ENCODE measurements at regions not wholly inside any gene's neighbourhood (a gene's known extent, or its start where the extent isn't known, plus 50 kb on each side); places are given as distances from the start of the nearest gene placed in this dataset.
"Not testable (repeated sequence)": the region's sequence is repeated elsewhere in the genome, so short reads cannot be mapped to it uniquely, and the experiment has no call there.

DNA sequence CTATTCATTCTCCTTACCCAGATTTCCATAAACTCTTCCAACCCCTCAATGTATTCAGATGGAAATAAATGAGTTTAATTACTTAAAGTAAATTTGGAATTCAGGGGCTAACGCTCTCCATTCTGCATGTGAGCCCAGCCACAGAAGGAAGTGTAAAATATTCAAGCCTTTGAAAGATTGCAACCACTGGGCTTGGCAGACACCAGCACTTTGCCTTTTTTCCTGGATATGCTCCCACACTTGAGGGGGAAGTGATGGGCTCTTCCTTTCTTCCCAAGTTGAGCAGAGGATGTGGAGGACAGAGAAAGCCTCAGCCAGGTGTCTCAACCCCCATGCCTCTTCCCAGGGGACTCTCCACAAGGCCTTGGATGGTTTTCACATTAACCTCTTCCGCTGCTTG lies 825.1 kb upstream of the EEF2KMT start:
- no peak for DNase-seq

DNA sequence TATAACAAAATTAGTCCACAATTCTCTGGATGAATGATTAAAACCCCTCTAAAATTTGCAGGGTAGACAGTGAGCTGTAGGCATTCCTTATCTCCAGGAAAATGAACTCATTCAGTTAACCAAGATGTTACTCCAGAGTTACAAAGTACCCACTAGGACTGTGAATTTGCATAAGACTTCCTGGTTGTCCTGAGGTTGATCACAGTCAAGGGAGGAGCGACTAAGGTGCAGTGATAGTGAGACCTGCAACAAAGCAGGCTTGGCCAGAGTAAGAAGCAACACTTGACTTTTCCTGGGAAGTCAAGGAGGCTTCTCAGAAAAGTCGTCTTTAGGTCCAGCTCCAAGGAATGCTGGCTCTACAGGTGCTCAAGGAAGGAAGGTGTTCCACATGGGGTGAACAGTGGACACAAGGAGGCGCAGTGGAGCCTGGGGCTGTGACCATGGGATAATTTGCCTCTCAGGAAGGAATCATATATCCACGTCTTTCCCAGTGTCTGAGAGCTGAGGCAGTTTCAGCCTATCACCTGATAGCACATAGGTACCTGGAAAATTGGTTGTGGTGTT lies 821.1 kb upstream of the EEF2KMT start:
- DNase-seq: no peak

DNA sequence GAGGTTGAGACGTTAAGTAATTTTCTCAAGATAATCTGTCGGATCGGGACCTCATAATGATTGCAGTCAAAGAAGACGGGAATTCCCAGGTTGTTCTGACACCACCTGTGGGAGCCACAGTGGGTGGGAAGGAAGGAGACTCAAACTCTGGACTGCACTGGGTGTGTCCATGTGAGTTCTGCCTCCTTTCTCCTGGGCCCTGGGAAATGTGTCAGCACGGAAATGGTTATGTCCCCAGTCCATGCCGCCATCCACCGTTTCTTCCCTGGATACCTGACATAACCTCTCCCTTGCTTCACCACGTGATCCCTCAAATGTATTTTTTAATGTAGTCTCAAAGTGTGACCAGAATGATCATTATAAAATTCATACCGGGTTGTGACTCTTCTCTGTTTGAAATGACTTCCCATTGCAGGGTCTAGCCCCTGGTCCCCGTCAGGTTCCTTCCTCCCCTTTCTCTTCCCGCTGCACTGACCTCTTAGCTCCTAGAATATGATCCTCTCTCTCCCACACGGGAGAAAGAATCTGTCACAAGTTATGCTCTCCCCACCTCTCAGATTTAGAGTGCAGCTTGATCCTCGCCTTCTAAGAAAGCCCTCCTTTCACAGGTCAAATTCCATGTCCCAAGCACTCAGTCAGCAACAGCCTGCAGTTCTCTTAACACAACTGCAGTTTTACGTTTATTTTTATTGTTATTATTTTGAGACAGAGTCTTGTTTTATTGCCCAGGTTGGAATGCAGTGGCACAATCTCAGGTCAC lies 820.0 kb upstream of the EEF2KMT start:
- no peak for DNase-seq

DNA sequence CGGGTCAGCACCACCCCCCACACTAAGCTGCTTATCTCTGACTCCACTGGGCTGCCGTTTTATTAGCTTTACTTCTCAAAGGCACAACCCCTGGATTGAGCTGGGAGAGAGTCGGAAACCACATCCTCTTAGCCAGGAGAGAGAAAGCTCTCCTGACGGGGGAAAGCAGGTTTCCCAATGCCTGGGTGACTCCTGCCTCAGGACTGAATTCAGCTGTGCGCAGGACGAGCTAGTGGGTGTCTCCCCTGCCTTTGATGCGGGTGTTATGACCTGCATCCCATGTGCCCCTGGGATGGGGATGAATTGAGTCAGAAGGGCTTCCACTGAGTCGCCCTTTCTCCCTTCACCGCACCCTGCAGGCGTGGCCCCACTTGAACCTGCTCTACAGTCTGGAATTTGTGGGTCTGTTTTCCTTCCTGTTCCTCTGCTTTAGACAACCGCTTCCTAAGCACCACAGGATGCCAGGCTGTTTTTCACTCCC lies 819.2 kb upstream of the EEF2KMT start:
- no peak for DNase-seq

DNA sequence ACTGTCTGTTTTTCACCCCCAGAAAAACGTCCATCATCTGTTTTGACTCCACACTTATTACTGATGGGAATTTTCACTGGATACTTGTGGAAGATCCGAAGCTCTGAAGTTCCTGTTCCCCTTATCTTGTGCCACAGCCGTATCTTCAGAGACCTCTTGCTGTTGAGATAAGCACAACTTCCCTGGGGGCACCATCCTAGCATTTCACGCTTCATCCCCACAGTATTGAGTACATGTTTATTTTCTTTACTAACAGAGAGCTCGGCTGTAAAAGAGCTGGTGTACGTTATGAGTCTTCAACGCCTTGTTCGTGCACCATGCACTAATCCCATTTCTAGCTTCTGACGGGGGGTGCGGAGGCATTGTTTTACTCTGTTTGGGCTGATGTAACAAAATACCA lies 813.6 kb upstream of the EEF2KMT start:
- DNase-seq: no peak

DNA sequence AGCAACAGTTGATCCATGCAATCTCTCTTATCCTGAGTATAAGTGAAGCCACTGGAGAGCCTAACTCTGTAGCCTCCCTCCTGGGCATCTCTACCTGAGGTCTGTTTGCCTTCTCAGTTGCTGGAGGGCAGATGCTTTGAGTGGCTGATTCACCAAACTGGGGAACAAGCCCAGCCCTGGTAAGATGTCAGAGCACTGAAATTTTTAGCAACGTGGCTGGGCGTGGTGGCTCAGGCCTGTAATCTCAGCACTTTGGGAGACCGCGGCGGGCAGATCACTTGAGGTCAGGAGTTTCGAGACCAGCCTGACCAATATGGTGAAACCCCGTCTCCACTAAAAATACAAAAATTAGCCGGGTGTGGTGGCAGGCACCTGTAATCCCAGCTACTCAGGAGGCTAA lies 812.0 kb upstream of the EEF2KMT start:
- not testable (repeated sequence) for DNase-seq

DNA sequence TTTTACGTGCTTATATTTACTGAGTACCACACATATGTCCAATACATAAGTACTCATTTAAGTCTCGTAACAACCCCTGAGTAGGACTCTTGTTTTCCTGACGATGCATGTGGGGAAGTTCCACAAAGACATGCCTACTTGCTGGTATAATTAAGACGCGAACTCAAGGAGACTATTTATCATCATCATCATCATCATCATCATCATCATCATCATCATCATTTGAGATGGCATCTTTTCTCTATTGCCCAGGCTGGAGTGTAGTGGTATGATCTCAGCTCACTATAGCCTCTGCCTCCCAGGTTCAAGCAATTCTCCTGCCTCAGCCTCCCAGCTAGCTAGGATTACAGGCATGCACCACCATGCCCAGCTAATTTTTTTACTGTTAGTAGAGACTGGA lies 809.9 kb upstream of the EEF2KMT start:
- DNase-seq: no peak

DNA sequence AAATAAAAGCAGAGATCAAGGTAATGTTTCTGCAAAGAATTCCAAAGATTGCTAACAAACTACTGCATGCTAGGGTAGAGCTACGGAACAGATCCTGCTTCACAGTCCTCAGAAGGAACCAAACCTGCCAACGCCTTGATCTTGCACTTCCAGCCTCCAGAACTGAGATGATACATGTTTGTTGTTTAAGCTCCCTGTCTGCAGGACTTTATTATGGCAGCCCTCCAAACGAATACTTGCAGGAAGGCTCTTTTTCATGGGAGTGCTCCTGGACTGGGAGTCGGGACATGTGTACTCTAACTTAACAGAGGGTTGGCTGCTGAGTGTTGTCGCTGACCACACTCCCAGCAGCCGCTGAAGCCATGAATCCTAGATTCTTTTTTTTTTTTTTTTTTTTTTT lies 808.8 kb upstream of the EEF2KMT start:
- DNase-seq: no peak

DNA sequence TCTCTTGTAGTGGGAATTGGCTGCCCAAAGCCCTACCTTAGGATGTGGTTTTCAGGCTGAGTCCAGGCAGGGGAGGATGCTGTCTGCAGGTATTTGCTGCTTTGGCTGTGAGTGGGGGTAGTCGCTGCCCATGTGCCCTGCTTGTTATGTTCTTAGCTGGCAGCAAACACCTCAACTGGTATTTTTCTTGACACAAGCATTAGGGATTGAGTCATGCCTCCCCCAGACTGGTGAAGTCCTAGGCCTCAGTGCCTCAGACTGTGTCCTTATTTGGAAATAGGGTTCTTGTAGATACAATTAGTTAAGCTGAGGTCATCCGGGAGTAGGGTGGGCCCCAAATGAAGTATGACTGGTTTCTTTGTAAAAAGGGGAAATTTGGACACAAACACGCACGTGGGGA lies 808.3 kb upstream of the EEF2KMT start:
- DNase-seq: no peak

DNA sequence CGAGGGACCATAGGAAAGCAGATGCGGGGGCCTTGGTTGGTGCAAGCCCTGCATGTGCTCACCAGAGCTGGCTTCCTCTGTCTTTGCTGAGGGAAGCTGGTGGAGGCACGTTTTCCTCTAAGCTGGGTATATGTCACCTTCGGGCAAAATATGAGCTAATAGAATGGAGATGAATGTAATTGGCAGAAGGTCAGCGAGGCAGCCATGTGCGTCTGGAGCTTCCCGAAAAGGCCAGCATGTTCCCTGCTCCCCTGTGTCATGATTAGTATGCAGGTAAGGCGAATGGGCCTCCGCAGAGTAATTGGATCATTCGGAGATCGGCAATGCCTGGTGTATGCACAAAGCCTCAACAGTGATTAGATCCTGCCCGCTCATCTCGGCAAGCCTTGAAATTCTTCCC lies 806.2 kb upstream of the EEF2KMT start:
- no peak for DNase-seq

DNA sequence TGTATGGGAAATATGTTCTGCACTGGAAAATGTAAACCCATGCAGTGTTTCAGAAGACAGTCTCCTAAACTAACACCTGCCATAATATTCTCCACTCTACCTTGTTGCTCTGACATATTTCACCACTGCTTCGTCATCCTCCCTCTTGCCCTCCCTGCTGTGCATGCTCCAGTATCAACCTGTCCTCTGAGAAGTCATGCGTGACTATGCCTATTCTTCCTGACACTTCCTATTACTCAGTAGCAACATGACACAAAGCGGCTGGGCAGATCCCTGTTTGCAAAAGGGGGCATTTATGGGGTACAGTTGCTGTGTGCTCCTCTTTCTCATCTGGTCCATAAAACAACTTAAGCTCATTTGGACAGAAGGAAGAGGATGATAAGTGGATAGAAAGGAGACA lies 805.6 kb upstream of the EEF2KMT start:
- DNase-seq: no peak

DNA sequence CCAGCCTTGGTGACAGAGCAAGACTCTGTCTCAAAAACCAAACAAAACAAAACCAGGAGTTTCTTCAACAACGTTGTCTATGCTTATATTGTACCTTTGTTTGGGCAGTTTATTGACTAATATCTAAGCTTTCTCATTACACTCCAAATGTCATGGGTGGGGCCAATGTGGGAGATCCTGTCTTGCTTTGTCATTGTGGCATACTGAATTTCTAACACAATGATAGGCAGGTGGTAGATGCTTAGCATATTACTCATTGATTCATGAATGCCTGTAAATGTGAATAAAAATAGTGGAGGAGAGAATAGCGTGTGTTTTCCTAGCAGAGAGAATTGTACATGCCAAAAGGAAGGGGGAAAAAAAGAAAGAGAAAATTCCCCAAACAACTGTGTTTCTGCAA lies 802.5 kb upstream of the EEF2KMT start:
- DNase-seq: no peak

DNA sequence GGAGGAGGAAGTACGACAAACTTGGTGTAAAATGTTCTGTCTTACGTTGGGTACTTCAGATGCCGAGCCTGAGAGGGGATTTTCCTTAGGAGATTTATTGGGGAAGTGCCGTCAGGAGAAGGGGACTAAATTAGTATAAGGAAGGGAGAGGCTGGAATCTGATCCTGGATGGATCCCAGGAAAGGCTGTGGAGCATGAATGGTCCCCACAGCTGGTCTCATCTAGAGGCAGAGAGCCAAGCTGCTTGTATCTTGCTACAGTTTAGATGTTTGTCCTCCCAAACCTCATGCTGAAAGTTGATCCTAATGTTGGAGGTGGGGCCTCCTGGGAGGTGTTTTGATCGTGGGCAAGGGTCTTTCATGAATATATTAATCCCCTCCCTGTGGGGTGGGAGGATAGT lies 798.4 kb upstream of the EEF2KMT start:
- no peak for DNase-seq

DNA sequence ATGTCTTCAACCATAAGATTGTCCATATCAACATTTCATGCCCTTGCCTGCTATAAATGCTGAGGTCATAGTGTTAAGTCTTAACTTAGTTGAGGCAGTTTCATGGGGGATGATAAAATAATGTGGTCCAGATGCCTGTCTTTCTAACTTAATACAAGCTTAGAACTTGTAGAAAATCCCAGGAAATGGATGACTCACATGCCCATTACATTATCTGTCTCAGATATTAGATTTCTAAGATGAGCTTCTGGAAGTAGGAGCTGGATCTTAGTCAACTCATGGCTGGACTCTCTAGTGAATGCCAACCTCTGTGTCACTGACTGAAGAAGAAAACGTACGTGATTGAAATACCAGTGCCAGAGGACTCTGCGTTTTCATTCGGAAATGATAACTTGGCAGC lies 797.5 kb upstream of the EEF2KMT start:
- DNase-seq: no peak

DNA sequence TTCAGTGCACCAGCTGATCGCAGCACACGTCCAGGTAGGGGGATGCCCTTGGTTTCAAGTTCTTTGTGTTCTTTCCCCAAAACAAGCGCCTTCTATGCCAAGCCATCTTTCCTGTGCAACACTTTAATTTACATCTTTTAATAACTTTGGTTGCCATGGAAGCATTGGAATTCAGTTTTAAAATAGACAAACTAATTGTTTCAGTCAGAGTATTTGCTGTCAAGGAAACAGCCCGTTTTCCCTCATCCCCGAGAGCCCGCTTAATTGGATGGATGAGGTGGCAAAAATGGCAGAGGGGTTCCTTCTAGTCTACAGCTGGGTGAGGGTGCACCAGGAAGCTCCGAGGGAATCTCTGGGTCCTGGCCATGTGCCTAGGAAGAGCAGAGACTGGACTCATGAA lies 793.7 kb upstream of the EEF2KMT start:
- DNase-seq: no peak

DNA sequence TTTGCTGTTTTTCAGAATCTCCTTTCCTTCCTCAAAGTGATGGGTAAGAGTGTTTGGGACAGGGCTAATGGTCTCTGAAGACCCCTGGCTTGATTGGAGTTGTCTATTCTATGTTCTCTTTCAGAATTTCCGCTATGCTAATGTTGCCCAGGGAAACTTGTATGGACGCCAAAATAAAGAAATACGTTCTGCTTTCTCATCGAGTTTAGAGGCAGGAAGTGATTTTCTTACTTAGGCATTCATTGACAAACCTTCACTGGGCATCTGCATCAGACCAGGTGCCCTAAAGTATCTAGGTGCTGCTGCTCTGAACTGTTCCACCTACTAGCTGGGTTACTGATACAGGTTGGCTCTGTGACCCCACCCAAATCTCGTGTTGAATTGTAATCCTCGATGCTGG lies 787.9 kb upstream of the EEF2KMT start:
- DNase-seq: no peak

DNA sequence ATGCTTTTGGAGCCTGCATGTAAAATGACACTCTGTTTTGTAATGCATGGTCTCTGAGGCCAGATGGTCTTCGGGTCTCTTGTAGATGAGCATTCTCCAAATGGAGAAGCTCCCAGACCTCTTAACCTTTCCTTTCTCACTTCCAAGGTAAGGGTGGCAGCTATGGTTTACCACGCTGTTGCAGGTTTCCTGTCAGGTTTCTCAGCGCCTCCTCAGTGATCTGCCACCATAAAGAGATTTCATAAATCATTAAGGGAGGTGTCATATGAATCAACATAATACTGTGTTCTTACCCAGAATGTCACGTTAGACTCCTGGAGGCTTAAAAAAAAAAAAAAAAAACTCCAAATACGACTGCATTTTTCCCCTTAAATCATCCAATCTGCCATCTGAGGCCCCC lies 787.4 kb upstream of the EEF2KMT start:
- DNase-seq: no peak

DNA sequence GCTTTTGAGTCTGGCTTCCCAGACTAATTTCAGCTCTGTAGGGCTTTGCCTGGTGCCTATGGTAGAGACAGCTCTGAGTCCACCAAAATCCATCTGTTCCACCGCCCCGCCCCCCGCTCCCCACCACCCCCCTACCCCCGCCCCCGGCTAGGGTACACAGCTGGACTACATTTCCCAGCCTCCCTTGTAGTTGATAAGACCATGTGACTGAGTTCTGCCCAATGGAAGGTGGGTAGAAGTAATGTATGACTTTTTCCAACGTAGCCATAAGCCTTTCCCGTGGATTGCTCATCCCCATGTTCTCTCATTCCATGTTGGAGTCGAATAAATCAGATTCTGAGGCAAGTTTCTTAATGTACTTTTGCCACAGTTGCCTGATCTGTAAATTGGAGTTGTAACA lies 786.7 kb upstream of the EEF2KMT start:
- no peak for DNase-seq

DNA sequence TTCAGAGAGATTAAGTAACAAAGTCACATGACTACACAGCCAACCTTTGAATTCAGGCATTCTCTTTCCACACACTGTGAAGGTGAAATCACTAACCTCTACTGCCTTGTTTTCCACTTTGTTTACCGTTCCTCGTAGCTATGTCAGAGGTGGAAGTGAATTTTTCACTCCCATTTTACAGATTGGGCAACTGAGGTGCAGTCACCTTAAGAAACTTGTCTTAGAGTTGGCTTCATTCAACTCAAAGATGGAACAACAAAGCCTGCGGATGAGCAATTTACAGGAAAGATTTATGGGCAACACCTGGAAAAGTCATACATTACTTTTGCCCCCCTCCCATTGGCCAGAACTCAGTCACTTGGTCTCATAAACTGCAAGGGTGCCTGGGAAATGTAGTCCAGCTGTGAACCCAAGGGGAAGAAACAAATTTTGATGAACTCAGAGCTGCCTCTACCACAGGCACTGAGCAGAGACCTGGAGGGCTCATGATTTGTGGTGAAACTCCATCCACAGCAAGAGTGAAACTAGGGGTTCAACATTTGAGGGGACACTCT lies 784.6 kb upstream of the EEF2KMT start:
- no peak for DNase-seq

DNA sequence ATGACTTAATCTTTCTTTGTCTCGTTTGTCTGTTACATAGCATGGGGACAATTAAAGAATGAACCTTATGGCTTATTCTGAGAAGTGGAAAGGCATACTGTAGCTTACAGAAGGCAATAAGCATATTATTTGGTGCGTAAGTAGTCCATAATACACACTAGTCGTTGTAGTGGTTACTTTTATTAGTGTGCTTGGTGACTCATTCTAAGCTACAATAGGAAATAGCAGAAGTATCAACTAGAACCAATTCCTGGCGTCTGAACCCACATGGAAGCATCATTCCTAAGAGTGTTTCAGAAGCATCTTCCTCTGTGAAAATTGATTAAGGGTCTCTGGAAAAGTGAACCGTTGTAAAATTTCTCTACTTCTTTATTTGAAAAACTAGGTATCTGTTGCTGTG lies 777.8 kb upstream of the EEF2KMT start:
- DNase-seq: no peak

DNA sequence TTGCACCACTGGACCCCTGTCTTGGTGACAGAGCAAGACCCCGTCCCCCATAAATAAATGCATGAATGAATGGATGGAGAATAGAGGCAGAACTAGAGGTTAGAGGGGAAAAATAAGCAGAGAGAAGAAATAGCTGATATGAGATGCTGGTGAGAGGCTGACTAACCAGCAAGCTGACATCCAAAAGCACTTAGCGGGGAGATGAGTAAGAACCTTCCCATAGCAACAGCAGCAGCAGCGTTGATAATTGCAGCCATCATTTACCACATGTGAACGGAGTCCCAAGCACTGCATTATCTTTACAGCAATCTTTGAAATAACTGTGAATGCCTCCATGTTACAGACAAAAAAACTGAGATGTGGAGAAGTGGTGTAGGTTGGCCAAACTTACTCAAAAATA lies 777.3 kb upstream of the EEF2KMT start:
- no peak for DNase-seq

DNA sequence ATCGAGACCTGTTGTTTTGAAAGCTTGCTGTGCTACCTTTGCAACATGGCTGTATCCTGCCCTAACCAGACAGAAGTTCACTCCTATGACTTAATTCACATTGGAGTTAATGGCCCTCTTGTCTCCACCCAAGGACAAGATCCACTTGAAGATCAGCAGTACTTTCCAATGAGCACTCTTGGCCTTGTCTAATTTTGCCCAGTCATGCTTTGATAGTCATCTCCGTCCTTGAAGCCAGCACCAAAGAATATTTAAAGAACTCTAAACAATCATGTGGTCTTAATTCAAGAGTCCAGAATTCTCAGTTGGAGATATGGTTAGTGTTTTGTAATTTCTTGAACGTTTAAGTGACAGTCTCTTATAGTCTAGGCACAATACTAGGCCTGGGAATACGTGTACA lies 775.6 kb upstream of the EEF2KMT start:
- DNase-seq: no peak

DNA sequence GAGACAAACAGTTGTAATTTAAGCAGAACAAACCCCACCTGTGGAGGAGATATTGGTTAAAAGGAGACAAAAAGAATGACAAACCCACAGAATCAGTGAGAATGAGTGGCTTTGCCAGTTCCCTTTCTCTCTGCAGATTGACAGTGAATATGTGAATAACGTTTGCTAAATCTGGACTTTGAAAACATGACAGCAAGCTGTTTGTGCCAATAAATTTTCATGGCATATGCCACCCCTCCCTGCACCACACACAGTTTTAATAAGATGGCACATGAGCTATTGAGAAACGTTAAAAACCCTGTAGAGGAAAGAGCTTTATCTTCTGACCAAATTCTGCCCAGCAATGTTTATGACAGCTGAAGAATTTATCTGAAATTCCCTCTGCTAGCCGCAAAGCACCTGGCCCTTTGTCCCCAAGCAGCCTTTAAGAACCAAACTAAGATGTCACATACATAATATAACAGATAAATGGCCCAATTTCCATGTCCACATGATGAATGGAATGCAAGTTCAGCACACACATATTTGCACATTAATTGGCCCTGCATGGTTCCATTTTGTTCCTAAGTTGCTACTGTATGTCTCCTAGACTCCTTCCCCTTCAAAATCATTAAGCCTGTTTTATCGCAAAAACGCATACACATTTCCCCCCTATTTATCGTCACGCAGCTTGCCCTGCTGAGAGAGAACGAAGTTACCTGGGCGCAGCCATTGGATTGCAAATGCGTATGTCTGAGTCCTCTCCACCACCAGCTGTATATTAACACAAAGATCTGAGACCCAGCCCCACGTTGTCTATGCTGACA lies 773.5 kb upstream of the EEF2KMT start:
- DNase-seq: no peak

DNA sequence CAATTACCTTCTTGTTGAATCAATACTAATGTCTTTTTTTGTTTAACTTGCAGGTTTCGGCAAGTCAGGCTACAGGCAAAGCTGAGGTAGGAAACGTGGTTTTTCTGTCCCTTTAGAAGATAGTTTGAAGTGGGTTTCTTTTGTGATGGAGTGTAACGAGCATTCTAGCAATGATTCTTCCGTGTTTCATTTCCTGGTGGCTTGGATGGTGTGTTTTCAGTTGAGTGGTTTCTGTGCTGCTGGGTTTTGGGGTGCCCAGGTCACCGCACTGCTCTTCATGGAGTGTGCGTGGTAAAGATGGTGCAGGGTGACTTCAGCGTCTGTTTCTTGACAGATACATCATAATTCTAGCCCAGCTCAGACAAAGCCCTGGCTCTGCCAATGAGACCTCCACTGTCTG lies 769.7 kb upstream of the EEF2KMT start:
- no peak for DNase-seq

All from COR-L47 (cell line).